NCI-H446 treated with DMSO at 0.1 percent for 48 hours (cell line): ENCODE measurements at regions not wholly inside any gene's neighbourhood (a gene's known extent, or its start where the extent isn't known, plus 50 kb on each side); places are given as distances from the start of the nearest gene placed in this dataset.

Source experiments
- DNase-seq: peaks from one replicate; lab custom pipeline; 2025; lab: John Stamatoyannopoulos, UW

- no peak for DNase-seq
Observed at GRCh38 chr3:124178531-124178930, 186.6 kb upstream of the ROPN1 start.

- DNase-seq: no peak
Observed at GRCh38 chr3:124200407-124200806, 208.5 kb upstream of the ROPN1 start.

DNA sequence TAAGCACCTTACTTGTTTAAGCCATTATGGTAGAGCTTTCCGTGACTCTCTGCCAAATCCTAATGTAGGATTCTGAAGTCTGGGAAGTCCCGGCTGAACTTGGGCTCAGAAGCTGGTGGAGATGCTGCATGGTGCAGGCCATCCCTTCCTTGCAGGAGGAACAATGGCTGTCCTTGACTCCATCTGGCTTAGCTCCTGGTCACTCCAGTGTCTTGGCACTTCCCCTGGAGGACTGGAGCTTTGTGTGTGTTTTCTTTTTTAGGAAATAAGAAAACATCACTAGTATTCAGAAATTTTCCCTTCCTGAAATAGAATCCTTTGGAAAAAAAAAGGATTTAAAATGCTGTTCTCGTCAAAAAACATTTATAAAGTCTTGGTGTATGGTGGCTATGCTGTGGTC is 209.3 kb upstream of the ROPN1 start:
- no peak for DNase-seq

GRCh38 chr3:124201786-124202185 is 209.9 kb upstream of the ROPN1 start:
- DNase-seq: no peak

DNA sequence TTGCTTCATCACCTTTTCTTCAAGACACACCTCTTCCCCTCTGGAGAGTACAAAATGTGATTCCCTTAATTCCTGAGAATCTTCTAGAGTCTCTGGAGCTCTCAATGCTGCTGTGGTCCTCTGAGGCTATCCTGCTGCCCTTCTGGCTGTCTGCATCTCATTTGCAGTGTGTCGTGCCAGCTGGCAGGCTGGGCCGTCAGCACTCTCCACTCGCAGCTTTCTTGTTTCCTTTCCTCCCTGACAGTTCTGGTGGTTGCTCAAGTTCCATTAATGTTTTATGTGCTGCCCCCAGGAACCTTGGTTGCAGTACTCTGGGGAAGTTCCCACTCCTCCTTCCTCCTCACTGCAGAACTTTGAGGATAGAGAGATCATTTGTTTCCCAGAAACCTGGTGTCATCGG is 210.8 kb upstream of the ROPN1 start:
- DNase-seq: peak; percentile 32

- no peak for DNase-seq
Observed at GRCh38 chr3:124203292-124203691, 211.4 kb upstream of the ROPN1 start.

DNA sequence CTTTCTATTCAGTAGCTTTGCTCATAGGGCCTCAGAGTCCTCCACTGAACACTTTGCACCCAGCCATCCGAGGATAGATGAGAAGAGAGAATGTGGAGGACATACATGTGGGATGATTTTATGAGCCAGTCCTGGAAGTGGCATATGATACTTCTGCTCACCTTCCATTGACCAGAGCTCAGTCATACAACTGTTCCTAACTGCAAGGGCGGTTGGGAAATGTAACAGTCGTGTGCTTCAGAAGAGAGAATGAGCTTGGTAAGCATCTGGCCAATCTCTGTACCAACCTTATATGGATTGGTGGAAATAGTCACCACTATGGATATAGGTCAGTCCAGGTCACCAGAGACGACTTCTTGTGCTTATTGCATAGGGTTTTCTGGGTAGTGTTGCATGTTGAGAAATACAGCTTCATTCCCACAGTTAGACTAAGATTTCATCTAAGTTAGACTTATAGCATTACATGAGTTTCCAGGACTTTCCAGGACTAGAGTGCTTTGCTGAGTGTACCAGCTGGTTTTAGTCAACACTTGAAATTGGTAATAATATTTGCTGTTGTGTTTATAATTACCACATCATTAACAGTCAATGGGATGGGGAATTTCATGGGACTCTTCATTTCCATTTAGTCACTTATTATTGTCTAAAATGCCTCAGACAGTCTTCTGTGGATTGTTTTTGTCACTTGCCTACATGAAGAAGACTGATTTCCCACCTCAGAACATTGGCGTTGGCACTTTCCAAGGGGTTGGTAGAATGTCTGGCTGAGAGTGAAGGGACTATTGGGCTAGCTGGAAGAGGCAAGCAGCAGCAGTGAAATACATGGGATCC is 214.5 kb upstream of the ROPN1 start:
- no peak for DNase-seq

- no peak for DNase-seq
Observed at GRCh38 chr3:124207077-124207476, 215.2 kb upstream of the ROPN1 start.

DNA sequence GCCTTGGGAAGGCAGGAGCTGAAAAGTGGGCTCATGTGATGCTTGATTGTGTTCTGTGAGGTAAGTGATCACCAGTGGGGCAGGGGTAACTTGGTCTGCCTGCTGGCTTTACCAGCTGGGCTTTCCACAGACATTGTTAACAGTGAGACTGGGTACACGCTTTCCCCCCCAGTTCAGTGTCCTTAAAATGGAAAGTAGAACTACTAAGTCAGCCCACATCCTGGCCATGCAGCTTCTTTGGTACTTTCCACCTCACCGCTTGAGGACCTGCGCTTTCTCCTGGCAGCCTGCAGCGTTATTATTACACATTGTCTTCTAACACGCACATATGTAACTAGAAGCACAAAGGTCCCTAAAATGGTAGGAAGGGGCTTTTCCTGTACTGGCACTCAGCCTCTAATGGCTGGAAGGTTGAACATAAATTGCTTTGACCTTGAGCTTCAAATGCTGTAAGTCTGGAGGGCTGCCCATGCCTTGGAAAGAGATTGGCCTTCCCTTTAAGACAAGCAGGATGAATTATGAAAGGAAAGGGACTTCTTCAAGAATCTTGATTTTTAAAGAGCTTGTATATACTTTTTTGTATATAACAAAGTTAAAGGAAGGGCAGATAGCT is 216.1 kb upstream of the ROPN1 start:
- no peak for DNase-seq

GRCh38 chr3:124209426-124209825 is 217.5 kb upstream of the ROPN1 start:
- no peak for DNase-seq

- no peak for DNase-seq
Observed at GRCh38 chr3:124210899-124211298, 219.0 kb upstream of the ROPN1 start.

- DNase-seq: no peak
Observed at GRCh38 chr3:124213641-124214040, 221.7 kb upstream of the ROPN1 start.

DNA sequence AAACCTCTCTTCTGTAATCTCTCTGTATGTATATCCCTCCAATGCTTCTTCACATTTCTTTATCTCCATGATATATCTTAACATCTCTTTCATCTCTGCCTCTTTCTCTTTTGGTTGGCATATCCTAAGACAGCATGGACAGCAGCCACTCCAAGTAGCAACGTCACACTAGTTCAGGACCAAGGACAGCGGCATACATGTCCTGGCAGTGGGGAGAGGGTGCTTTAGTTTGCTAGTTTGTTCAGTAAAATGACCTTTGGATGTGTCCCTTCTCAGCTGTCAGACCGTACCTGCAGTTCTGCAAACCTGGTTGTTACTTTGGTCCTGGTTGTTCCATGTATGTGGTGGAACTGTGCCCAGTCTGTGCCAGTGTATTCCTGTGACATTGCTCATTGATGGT is 225.6 kb upstream of the ROPN1 start:
- no peak for DNase-seq

DNA sequence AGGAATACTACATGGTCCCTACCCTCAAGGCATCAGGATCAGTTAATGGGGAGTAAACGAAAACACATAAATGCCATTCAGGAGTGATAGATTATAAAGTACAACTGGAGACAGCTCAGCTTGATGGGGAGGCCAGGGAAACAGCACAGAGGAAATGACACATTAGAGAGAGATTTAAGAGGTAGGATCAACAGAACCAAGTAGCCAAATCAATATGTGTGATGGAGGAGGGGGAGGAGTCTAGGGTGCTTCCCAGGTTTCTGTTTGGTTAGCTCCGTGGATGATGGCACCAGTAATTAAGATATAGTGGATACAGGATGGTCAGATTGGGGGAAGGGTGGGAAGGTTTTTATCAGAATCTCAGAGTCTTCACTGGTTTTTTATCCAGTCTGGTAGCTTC is 229.5 kb upstream of the ROPN1 start:
- no peak for DNase-seq

- DNase-seq: no peak
Observed at GRCh38 chr3:124223853-124224252, 231.9 kb upstream of the ROPN1 start.

- DNase-seq: no peak
Observed at GRCh38 chr3:124227150-124227630, 235.3 kb upstream of the ROPN1 start.

GRCh38 chr3:124229420-124229819 is 237.5 kb upstream of the ROPN1 start:
- no peak for DNase-seq

DNA sequence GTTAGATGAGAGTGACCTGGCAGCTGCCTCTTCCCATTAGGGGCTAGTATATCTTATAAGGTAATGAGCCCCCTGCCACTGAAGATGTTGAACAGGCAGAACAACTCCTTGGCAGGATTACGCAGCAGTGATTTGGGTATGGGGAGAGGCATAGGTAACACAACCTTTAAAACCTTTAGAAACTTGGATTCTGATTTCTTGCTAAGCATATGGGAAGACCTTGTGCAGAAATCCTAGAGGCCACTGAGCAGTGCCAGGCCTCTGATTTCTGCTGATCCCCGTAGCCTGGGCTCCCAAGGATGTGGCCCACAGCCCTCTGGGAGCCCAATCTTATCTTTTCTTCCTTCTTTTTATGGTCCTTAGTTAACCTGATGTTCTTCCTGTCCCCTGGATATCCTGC is 237.9 kb upstream of the ROPN1 start:
- DNase-seq: no peak

DNA sequence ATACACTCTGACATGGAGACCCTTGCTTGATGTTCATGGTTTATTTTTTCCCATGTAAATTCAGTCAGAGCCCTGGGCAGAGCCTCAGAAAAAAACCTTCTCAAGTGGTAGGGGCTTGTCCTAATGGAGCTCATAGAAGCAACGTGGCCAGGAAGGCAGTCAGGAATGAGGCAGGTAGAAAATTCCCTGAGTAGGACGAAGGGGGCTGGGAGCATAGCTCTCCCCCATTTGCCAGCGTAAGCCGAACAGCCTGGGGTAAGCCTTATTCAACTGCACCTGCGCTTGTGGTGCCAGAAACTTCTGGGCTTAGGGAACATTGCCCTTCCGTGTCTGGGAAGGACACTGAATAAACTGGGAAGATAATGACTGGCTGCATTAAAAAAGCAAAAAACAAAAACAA is 238.5 kb upstream of the ROPN1 start:
- DNase-seq: no peak

- no peak for DNase-seq
Observed at GRCh38 chr3:124230998-124231397, 239.1 kb upstream of the ROPN1 start.

- no peak for DNase-seq
Observed at GRCh38 chr3:124234852-124235252, 242.9 kb upstream of the ROPN1 start.

- DNase-seq: no peak
Observed at GRCh38 chr3:124235446-124235845, 243.5 kb upstream of the ROPN1 start.

- no peak for DNase-seq
Observed at GRCh38 chr3:124243177-124243859, 251.4 kb upstream of the ROPN1 start.
